Right ventricle myocardium inferior (tissue), 1 donor: ENCODE measurements at regions not wholly inside any gene's neighbourhood (a gene's known extent, or its start where the extent isn't known, plus 50 kb on each side); places are given as distances from the start of the nearest gene placed in this dataset.
"Not testable (repeated sequence)": the region's sequence is repeated elsewhere in the genome, so short reads cannot be mapped to it uniquely, and the experiment has no call there.

Source experiments
- ATAC-seq: fragments of 200-7000 bp; cut with Tn5 transposase; one replicate; pipeline ENCODE4 v1.9.1; 2020; ENCODE audit warnings: mild to moderate bottlenecking, moderate library complexity
- DNase-seq: peaks from one replicate; pipeline ENCODE4 v3.0.0; 2021; ENCODE audit errors: missing footprints
- intact Hi-C: fragments of 100-400 bp; cut with DNase I; formaldehyde crosslinking; loops from one replicate; pipeline ENCODE4 v1.11.0; 2022
- donor health status: DM: no; HTN: yes; CAD: no; lungs with severe emphysema.

DNA sequence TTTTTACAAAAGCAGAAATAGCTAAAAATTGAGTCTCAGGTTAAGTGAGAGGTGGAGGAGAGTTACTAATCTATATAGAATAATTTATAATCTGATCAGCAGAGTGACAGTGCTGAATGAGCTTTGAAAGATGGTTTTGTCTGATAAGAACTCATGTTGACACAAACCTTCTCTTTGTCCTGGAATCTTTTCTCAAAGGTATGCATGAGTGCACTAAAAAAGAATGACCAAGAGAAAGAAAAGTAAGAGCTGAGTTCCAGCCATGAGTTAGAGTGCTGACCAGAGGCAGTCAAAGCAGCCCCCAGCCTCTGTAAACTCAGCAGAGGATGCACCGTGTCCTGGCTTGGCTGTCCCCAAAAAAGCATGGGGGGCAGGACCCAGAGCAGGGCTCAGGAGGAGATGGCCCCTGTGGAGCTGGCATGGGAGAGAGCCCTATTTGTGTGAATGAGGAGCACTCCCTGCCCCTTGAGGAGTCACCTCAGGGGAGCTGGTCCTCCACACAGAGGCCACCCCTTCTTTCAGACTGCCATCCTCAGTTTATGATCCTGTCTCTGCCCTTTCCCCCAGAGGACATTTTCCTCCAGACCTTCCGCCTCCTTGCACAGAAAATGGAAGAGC, 129.8 kb downstream of the SEC23A start:
- no peak for ATAC-seq
- intact Hi-C loops, result no loop called here
- DNase-seq, result no peak

GRCh38 chr14:38972511-38972910, 130.5 kb downstream of the SEC23A start:
- DNase-seq (no peak), ATAC-seq (no peak)
- intact Hi-C loops, result no loop called here

DNA sequence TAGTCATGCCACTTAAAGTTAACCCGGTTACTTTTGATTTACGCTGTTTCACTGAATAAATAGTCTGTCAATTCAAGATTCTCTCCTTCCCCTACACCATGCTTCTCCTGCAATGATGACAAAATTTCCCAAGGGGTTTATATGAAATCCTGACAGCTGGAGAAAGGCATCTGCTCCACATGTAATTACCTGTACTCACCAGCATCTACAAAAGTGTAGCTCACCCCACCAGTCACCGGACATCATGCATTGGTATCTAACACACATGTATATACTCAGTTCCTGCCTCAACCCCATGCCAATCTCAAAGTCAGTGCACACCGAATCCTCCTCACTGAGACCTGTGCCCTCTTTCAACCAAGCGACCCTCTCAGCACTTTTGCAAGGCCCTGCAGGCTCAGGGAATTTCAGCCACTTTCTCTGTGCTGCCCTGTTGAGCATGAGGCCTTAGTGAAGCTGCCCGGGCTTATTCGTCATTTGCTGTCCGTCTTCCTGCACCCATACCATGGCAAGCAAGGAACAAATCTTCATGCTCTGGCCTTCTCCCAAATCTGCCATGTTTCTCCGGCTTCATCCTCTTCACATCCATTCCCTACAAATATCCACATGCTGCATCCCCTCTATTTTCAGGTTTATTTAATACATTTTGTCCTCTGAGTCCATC, 131.6 kb downstream of the SEC23A start:
- no peak for DNase-seq
- no peak for ATAC-seq
- intact Hi-C loops, result no loop called here

- no peak for ATAC-seq
- intact Hi-C loops, result no loop called here
Measured at GRCh38 chr14:38964630-38965029, 138.4 kb downstream of the SEC23A start.

GRCh38 chr14:38960946-38961531, 142.0 kb downstream of the SEC23A start:
- intact Hi-C loops, result no loop called here
- DNase-seq, result no peak
- no peak for ATAC-seq

More at GRCh38 chr14:38964630-38965029, 138.4 kb downstream of the SEC23A start:
- no peak for DNase-seq

DNA sequence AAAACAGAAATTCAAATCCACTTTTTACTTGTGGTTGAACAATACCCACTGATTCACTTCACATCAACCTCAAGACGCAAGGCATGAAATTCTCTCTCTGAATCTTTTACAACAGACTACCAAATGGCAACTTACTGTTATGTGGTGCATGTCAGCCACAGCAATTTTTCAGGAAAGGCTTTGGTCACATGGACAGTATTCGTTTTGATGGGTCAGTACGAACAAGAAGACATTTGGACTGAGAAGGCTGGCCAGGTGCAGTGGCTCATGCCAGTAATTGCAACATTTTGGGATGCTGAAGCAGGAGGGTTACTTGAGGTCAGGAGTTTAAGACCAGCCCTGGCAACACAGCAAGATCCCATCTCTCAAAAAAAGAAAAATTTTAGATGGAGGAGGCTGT, 144.0 kb downstream of the SEC23A start:
- DNase-seq (no peak), ATAC-seq (no peak)
- intact Hi-C loops, result no loop called here

- intact Hi-C loops, result no loop called here
- ATAC-seq (no peak), DNase-seq (no peak)
Measured at GRCh38 chr14:38958589-38958988, 144.4 kb downstream of the SEC23A start.

- intact Hi-C loops, result no loop called here
- no peak for ATAC-seq
- DNase-seq, result no peak
Measured at GRCh38 chr14:38951451-38951850, 151.6 kb downstream of the SEC23A start.

GRCh38 chr14:38950676-38951075, 152.4 kb downstream of the SEC23A start:
- intact Hi-C loops, result no loop called here
- DNase-seq, result no peak
- ATAC-seq, result no peak

- intact Hi-C loops, result no loop called here
- no peak for DNase-seq
- ATAC-seq, result no peak
Measured at GRCh38 chr14:38948576-38948975, 154.5 kb downstream of the SEC23A start.

DNA sequence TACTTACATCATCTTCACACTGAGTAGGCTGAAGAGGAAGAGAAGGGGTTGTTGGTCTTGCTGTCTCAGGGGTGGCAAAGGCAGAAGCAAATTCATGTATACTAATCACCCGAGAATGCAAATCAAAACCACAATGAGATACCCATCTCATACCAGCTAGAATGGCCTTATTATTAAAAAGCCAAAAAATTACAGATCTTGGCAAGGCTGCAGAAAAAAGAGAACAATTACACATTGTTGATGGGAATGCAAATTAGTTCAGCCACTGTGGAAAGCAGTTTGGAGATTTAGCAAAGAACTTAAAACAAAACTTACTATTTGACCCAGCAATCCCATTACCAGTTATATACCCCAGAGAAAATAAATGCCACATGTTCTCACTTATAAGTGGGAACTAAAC, 154.9 kb downstream of the SEC23A start:
- no peak for DNase-seq
- no peak for ATAC-seq
- intact Hi-C loops, result no loop called here

DNA sequence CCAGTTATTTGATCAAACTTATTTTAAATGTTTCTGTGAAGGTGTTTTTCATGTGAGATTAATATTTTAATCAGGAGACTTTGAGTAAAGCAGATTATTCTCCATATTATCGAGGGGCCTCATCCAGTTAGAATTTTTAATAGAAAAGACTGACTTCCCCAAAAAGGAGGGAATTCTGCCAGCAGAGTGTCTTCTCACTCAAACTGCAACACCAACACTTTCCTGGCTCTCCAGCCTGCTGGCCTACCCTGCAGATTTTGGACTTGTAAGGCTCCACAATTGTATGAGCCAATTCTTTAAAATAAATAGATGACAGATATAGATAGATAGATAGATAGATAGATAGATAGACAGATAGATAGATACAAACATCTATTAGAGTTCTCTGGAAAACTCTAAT, 155.7 kb downstream of the SEC23A start:
- DNase-seq (no peak), ATAC-seq (no peak)
- intact Hi-C loops, result no loop called here

GRCh38 chr14:38944691-38945090, 158.3 kb downstream of the SEC23A start:
- DNase-seq, result no peak
- intact Hi-C loops, result no loop called here
- no peak for ATAC-seq

DNA sequence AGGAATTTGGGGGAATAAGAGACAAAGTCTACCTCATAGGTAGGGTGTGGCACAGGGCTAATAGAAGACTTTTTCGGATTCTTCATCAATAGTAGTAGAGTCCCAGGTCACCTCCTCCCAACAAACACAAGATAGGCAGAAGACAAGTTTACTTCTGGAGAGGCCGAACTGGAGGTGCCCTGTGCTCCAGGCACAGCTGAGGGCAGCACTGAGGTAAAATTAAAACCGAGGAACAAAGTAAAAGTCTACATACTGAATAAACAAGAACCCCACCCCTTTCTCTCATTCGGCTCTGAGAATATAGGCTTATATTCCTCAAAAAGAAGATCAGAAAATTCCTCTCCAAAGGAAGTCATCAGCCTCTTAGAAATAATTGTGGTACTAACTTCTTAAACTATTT, 161.5 kb downstream of the SEC23A start:
- DNase-seq (no peak), ATAC-seq (no peak)
- intact Hi-C loops, result no loop called here

- ATAC-seq, DNase-seq, intact Hi-C loops: not testable (repeated sequence)
Measured at GRCh38 chr14:38932653-38933000, 170.4 kb downstream of the SEC23A start.

DNA sequence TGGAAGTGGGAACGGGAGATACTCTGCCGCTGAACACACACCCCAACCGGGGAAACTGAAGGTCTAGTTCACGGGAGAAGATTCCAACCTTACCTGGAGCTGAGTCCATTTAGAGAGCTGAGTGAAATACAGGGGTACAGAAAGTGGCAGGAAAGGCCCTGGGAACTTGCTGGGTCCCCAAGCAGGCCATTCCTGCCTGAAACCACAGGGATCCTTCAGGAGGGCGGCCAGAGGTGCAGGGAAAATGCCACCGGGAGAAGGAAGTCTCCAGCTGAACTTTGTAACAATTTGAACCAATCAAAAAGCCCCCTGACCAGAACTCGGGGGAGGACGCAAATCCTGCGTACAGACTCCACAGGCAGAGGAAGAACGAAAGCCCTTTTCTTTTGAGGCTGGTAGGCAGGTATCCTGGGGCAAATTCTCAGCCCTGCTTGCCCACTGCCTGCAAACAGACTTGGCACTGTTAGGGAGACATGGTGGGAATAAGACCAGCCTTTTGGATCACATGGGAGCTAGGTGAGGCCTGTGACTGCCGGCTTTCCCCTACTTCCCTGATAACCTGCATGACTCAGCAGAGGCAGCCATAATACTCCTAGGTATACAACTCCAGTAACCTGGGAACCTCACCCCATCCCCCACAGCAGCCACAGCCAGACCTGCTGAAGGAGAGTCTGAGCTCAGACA, 170.9 kb downstream of the SEC23A start:
- no peak for DNase-seq
- ATAC-seq, result no peak
- intact Hi-C loops, result no loop called here

GRCh38 chr14:38930898-38931297, 172.1 kb downstream of the SEC23A start:
- no peak for ATAC-seq
- no peak for DNase-seq
- intact Hi-C loops, result no loop called here

DNA sequence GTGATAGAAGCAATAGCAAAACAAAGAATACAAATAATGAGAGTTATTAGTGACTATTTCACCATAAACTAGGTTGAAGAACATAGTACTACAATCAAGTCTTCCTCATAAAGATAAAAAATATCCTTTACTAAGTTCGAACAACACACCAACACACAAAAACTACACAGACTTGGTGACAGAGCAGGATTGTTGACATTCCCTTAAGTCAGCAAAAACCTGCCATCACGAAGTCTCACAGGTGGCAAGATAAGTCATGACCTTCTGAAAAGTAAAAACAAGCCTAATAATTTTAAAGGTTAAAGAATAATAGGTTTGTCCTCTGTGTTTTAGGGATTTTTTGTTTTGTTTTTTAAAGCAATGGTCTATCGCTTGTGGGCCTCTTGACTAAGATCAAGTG, 173.0 kb downstream of the SEC23A start:
- DNase-seq (no peak), ATAC-seq (no peak)
- intact Hi-C loops, result no loop called here

DNA sequence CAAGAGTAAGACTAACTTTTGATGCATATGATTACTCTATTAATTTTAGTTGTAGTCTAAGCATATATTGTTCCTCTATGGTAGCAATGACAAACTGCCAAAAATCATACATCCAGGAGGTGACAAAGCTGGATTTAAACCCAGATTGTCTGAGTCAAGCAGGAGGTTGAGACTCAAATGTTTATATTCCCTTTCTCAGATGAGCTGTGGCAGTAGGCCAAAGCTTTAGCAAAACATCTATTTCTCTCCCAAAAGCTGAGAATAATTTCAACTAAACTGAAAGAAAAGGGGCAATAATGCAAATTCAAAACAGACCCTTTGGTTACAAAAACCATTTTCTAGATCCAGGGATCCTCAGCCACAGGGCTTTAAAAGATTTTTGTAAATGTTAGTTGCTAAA, 173.6 kb downstream of the SEC23A start:
- intact Hi-C loops, result no loop called here
- ATAC-seq, result no peak
- no peak for DNase-seq

GRCh38 chr14:38921893-38922292, 181.1 kb downstream of the SEC23A start:
- ATAC-seq, DNase-seq, intact Hi-C loops: not testable (repeated sequence)
